ENCODE measurements at regions not wholly inside any gene's neighbourhood (a gene's known extent, or its start where the extent isn't known, plus 50 kb on each side); places are given as distances from the start of the nearest gene placed in this dataset.

DNA sequence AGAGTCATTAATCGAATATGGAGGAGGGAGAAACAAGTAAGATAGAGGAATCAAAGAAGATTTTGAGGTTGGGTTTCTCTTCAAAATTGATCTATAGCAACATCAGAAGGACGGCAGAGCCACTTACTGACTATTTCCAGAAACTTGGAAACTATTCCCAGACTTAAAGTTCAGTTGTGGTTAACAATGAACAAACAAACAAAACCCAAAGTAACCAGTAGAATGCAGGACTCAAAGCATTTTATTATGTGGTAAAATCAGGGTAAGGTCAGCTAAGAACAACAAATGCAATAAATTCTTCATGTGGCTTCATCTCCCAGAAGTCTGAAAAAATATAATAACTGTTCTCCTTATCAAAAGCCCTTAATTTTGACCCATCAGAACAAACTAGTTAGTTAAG, 54.9 kb upstream of the OSMR start:
- Mint-ChIP-seq H3K27ac (no peak overlapping the region), H3K4me3 (no peak overlapping the region), H3K4me1 (no peaks in the 10 kb centered on the region), H3K9me3 (peaks cover 10 to 11% of the 10 kb centered on the region in 2 experiments), H3K36me3 (ENCODE audit: insufficient read depth in 1 of 3, low read depth in 3 of 3) (peaks cover 0 to 3% (median 0%) of the 10 kb centered on the region in 3 experiments; a peak in 1 of 7 replicates), H3K27me3 (ENCODE audit: low read depth) (no peaks in the 10 kb centered on the region)
- Histone ChIP-seq H2AK5ac (ENCODE audit: insufficient read length, low read length) (no peak overlapping the region), H4K5ac (ENCODE audit: insufficient read length, low read depth, low read length) (no peak overlapping the region), H2BK120ac (ENCODE audit: low read depth, low read length, poor library complexity, severe bottlenecking) (no peak overlapping the region), H3K4ac (ENCODE audit: low read depth, low read length) (no peak overlapping the region), H2BK12ac (ENCODE audit: insufficient read length, low read depth, low read length) (no peak overlapping the region), H3K9me3 (ENCODE audit: control insufficient read depth, low read depth, low read length) (no peaks in the 10 kb centered on the region), H3K79me2 (ENCODE audit: insufficient read depth, low read length) (no peaks in the 10 kb centered on the region), H2BK15ac (ENCODE audit: low read depth, low read length) (no peak overlapping the region), H3K23ac (ENCODE audit: insufficient read length, low read depth, low read length) (no peak overlapping the region), H3K9ac (ENCODE audit: extremely low read depth, insufficient read length, low read length) (no peak overlapping the region), H3T11ph (ENCODE audit: low read length) (no peak overlapping the region), H4K20me1 (ENCODE audit: control insufficient read depth, insufficient read depth, insufficient read length) (no peaks in the 10 kb centered on the region), H2AFZ (ENCODE audit: low read length) (no peak overlapping the region), H3K18ac (ENCODE audit: insufficient read length, low read depth, low read length) (no peak overlapping the region), H3K27me3 (ENCODE audit: insufficient read depth, low read length) (no peaks in the 10 kb centered on the region), H4K8ac (replicated peaks; ENCODE audit: insufficient read length, low read depth, low read length) (no peak overlapping the region), H3K79me1 (ENCODE audit: insufficient read depth, low read depth, low read length, poor library complexity, severe bottlenecking) (no peaks in the 10 kb centered on the region), H3K23me2 (ENCODE audit: insufficient read length, low read depth, low read length, poor library complexity, severe bottlenecking) (no peaks in the 10 kb centered on the region), H3K4me2 (ENCODE audit: insufficient read depth, insufficient read length, low read length) (no peak overlapping the region), H3K56ac (ENCODE audit: insufficient read length, low read depth, low read length) (no peak overlapping the region), H3K27ac (ENCODE audit: insufficient read length, low read depth, low read length) (no peak overlapping the region), H4K91ac (ENCODE audit: insufficient read length, low read depth, low read length) (no peak overlapping the region), H2BK20ac (ENCODE audit: low read depth, low read length, poor library complexity, severe bottlenecking) (no peak overlapping the region), H3K4me1 (ENCODE audit: insufficient read depth, low read length) (no peaks in the 10 kb centered on the region), H3K14ac (ENCODE audit: insufficient read depth, low read length) (no peak overlapping the region), H2BK5ac (ENCODE audit: insufficient read length, low read length) (no peak overlapping the region)
- 100% methylated on average over 1 of the region's 2 CpGs for WGBS (ENCODE audit: extremely low coverage, insufficient read length, low lambda C conversion rate)
- no peak for DNase-seq
- TF ChIP-seq, protein P1, sequence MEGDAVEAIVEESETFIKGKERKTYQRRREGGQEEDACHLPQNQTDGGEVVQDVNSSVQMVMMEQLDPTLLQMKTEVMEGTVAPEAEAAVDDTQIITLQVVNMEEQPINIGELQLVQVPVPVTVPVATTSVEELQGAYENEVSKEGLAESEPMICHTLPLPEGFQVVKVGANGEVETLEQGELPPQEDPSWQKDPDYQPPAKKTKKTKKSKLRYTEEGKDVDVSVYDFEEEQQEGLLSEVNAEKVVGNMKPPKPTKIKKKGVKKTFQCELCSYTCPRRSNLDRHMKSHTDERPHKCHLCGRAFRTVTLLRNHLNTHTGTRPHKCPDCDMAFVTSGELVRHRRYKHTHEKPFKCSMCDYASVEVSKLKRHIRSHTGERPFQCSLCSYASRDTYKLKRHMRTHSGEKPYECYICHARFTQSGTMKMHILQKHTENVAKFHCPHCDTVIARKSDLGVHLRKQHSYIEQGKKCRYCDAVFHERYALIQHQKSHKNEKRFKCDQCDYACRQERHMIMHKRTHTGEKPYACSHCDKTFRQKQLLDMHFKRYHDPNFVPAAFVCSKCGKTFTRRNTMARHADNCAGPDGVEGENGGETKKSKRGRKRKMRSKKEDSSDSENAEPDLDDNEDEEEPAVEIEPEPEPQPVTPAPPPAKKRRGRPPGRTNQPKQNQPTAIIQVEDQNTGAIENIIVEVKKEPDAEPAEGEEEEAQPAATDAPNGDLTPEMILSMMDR (conservative IDR thresholded peaks at IDR 0.05), result no peak

Measured in H9 (cell line).